ENCODE measurements at regions not wholly inside any gene's neighbourhood (a gene's known extent, or its start where the extent isn't known, plus 50 kb on each side); places are given as distances from the start of the nearest gene placed in this dataset.

DNA sequence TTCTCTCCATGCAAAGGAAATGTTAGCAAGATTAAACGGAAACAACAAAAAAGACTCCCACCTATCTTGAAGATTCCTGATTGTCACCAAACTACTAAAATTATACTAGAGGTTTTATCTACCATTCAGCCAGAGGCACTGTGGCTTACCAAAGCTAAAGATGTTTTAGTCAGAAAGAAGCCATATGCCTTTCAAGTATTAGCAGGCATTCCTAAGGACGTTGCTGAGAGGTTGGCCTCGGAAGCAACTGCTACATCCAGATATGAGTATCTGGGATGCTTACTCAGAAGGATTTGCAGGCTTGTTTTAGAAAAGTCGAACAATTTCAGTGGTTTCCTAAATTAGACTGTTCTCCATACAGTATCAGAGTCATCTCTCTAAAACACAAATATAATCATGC is 88.3 kb upstream of the UBE2E3 start:
- H3K9ac ChIP-seq = no peak overlapping the region
- TF ChIP-seq, protein P1, sequence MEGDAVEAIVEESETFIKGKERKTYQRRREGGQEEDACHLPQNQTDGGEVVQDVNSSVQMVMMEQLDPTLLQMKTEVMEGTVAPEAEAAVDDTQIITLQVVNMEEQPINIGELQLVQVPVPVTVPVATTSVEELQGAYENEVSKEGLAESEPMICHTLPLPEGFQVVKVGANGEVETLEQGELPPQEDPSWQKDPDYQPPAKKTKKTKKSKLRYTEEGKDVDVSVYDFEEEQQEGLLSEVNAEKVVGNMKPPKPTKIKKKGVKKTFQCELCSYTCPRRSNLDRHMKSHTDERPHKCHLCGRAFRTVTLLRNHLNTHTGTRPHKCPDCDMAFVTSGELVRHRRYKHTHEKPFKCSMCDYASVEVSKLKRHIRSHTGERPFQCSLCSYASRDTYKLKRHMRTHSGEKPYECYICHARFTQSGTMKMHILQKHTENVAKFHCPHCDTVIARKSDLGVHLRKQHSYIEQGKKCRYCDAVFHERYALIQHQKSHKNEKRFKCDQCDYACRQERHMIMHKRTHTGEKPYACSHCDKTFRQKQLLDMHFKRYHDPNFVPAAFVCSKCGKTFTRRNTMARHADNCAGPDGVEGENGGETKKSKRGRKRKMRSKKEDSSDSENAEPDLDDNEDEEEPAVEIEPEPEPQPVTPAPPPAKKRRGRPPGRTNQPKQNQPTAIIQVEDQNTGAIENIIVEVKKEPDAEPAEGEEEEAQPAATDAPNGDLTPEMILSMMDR (IDR thresholded peaks at IDR 0.05) = no peak

DNA sequence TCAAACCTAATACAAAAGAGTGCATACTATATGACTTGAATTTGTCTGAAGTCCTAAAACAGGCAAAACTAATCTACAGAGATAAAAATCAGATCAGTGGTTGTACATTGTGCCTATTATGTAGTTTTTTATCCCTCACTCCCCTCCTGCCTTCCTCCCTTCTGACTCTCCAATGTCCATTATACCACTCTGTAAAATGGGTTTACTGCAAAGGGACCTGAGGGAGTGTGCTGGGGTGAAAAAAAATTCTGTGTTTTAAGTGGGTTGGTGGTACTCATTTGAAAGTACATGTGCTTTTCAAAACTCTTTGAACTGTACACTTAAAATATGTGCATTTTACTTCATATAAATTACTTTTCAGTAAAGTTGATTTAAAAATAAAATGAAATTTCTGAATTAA is 89.0 kb upstream of the UBE2E3 start:
- H3K9me3 ChIP-seq (ENCODE audit: control insufficient read depth, low read length) = no peaks in the 10 kb centered on the region

More for the DNA sequence above, 88.3 kb upstream of the UBE2E3 start:
- H3K4me1 ChIP-seq = no peaks in the 10 kb centered on the region
- H3K9me3 ChIP-seq (ENCODE audit: control insufficient read depth, low read length) = no peaks in the 10 kb centered on the region
- no peak overlapping the region for H2AFZ ChIP-seq
- no peaks in the 10 kb centered on the region for H3K79me2 ChIP-seq
- no peaks in the 10 kb centered on the region for H3K27me3 ChIP-seq (ENCODE audit: control insufficient read depth, insufficient read depth, low read length)
- H3K27ac ChIP-seq = no peak overlapping the region
- H3K4me3 ChIP-seq (ENCODE audit: low read depth, low read length) = no peak overlapping the region
- no peaks in the 10 kb centered on the region for H3K36me3 ChIP-seq (ENCODE audit: control insufficient read depth, insufficient read depth, low read length)
- H3K4me2 ChIP-seq (ENCODE audit: low read length) = no peak overlapping the region

DNA sequence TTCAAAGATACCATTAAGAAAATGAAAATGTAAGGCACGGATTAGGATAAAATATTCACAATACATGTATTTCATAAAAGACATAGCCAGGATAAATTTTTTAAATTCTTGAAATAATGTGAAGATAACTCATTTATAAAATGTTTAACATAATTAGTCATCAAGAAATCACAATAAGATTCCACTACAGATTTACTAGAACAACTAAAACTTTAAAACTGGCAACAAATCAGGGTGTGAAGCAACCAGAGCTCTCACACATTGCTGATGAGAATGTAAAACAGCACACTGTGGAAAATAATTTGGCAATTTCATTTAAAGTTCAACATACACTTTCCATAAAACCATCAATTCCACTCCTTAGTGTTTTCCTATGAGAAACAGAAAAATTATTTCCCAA is 89.6 kb upstream of the UBE2E3 start:
- no peak overlapping the region for H3K27ac ChIP-seq
- no peak overlapping the region for H3K9ac ChIP-seq
- no peak overlapping the region for H2AFZ ChIP-seq
- H3K4me2 ChIP-seq (ENCODE audit: low read length) = no peak overlapping the region
- no peaks in the 10 kb centered on the region for H3K27me3 ChIP-seq (ENCODE audit: control insufficient read depth, insufficient read depth, low read length)
- no peaks in the 10 kb centered on the region for H3K4me1 ChIP-seq
- H3K36me3 ChIP-seq (ENCODE audit: control insufficient read depth, insufficient read depth, low read length) = no peaks in the 10 kb centered on the region
- TF ChIP-seq, protein P1 (IDR thresholded peaks at IDR 0.05) = no peak
- no peaks in the 10 kb centered on the region for H3K9me3 ChIP-seq (ENCODE audit: control insufficient read depth, low read length)
- H3K79me2 ChIP-seq = no peaks in the 10 kb centered on the region
- H3K4me3 ChIP-seq (ENCODE audit: low read depth, low read length) = no peak overlapping the region

More for the DNA sequence above, 89.0 kb upstream of the UBE2E3 start:
- TF ChIP-seq, protein P1 (IDR thresholded peaks at IDR 0.05) = no peak
- H3K4me3 ChIP-seq (ENCODE audit: low read depth, low read length) = no peak overlapping the region
- no peak overlapping the region for H3K4me2 ChIP-seq (ENCODE audit: low read length)
- H3K79me2 ChIP-seq = no peaks in the 10 kb centered on the region
- no peaks in the 10 kb centered on the region for H3K36me3 ChIP-seq (ENCODE audit: control insufficient read depth, insufficient read depth, low read length)
- H3K27me3 ChIP-seq (ENCODE audit: control insufficient read depth, insufficient read depth, low read length) = no peaks in the 10 kb centered on the region
- H2AFZ ChIP-seq = no peak overlapping the region
- H3K27ac ChIP-seq = no peak overlapping the region
- H3K4me1 ChIP-seq = no peaks in the 10 kb centered on the region
- no peak overlapping the region for H3K9ac ChIP-seq

DNA sequence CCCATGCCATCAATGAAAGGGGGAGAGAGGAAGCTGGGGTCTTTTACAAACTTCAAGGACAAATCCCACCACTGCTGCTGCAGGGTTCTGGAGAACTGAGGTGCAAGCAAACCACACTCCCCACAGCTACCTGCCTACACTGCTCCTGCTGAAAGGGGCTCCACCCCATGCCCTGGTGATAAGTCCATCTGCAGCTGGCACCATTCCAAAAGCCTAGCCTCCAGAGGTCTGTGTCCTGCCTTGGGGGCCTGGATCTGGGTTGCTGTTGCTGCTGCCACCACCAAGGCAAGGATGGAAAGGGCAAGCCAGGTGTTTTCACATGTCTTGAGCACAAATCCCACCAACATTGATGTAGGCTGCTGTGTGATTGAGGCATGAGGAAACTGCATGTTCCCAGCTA is 97.4 kb upstream of the UBE2E3 start:
- Histone ChIP-seq H3K27ac (no peak overlapping the region), H2AFZ (no peak overlapping the region), H3K79me2 (no peaks in the 10 kb centered on the region), H3K9ac (no peak overlapping the region), H3K27me3 (ENCODE audit: control insufficient read depth, insufficient read depth, low read length) (no peaks in the 10 kb centered on the region), H3K9me3 (ENCODE audit: control insufficient read depth, low read length) (peaks cover 6% of the 10 kb centered on the region), H3K36me3 (ENCODE audit: control insufficient read depth, insufficient read depth, low read length) (peaks cover 3% of the 10 kb centered on the region), H3K4me1 (no peaks in the 10 kb centered on the region), H3K4me2 (ENCODE audit: low read length) (no peak overlapping the region), H3K4me3 (ENCODE audit: low read depth, low read length) (no peak overlapping the region)
- TF ChIP-seq, protein P1 (IDR thresholded peaks at IDR 0.05) = no peak

DNA sequence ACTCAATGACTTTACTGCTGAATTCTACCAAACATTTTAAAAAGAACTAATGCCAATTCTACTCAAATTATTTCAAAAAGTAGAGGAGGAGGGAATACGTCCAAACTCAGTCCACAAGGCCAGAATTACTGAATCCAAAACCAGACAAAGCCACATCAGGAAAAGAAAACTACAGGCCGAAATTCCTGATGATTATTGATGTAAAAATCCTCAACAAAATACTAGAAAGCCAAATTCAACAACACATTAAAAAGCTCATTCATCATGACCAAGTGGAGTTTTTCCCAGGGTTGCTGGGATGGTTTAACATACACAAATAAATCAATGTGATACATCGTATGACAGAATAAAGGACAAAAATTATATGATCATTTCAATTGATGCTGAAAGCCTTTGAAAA is 103.9 kb upstream of the UBE2E3 start:
- H3K4me2 ChIP-seq (ENCODE audit: low read length) = no peak overlapping the region
- H3K4me3 ChIP-seq (ENCODE audit: low read depth, low read length) = no peak overlapping the region
- no peak overlapping the region for H3K27ac ChIP-seq
- no peaks in the 10 kb centered on the region for H3K27me3 ChIP-seq (ENCODE audit: control insufficient read depth, insufficient read depth, low read length)
- no peaks in the 10 kb centered on the region for H3K79me2 ChIP-seq
- no peak overlapping the region for H3K9ac ChIP-seq
- no peaks in the 10 kb centered on the region for H3K9me3 ChIP-seq (ENCODE audit: control insufficient read depth, low read length)
- no peak overlapping the region for H2AFZ ChIP-seq
- TF ChIP-seq, protein P1 (IDR thresholded peaks at IDR 0.05) = no peak
- no peaks in the 10 kb centered on the region for H3K4me1 ChIP-seq
- no peaks in the 10 kb centered on the region for H3K36me3 ChIP-seq (ENCODE audit: control insufficient read depth, insufficient read depth, low read length)

Data from parathyroid adenoma (tissue), 2 donors.